ENCODE measurements at regions not wholly inside any gene's neighbourhood (a gene's known extent, or its start where the extent isn't known, plus 50 kb on each side); places are given as distances from the start of the nearest gene placed in this dataset.

- Histone ChIP-seq H3K9me3 (ENCODE audit: control extremely low read depth in 1 of 3, control insufficient read depth in 2 of 3, insufficient read depth in 1 of 3, low read length in 2 of 3) (no peaks in the 10 kb centered on the region), H3K79me2 (ENCODE audit: control insufficient read depth, insufficient read depth, low read length) (no peaks in the 10 kb centered on the region), H3K27ac (ENCODE audit: low read length in 2 of 2) (no peak overlapping the region), H3K4me2 (replicated peaks; ENCODE audit: low read depth, low read length, poor library complexity, severe bottlenecking) (no peak overlapping the region), H3K36me3 (replicated peaks in 1 of 2; ENCODE audit: control extremely low read depth in 1 of 2, control insufficient read depth in 1 of 2, extremely low read depth in 1 of 2, insufficient read depth in 2 of 2, low read length in 1 of 2) (no peaks in the 10 kb centered on the region), H3K4me1 (ENCODE audit: control insufficient read depth in 2 of 2, insufficient read depth in 2 of 2, low read length in 2 of 2) (no peaks in the 10 kb centered on the region), H3K4me3 (ENCODE audit: control extremely low read depth in 1 of 5, extremely low read depth in 1 of 5, insufficient read depth in 1 of 5, low read depth in 2 of 5, low read length in 4 of 5) (no peak overlapping the region), H3K9ac (ENCODE audit: low read length) (no peak overlapping the region), H2AFZ (ENCODE audit: insufficient read depth, low read depth, low read length, poor library complexity, severe bottlenecking) (no peak overlapping the region), H3K27me3 (replicated peaks in 1 of 4; ENCODE audit: control extremely low read depth in 1 of 4, control insufficient read depth in 3 of 4, insufficient read depth in 4 of 4, low read length in 3 of 4) (no peaks in the 10 kb centered on the region), H4K20me1 (ENCODE audit: control insufficient read depth, insufficient read depth, low read length, poor library complexity, severe bottlenecking) (no peaks in the 10 kb centered on the region)
- peaks cover 3% of the 10 kb centered on the region for H3K4me1 Mint-ChIP-seq
- no peak overlapping the region for H3K4me3 Mint-ChIP-seq
- no peak overlapping the region for H3K27ac Mint-ChIP-seq
- H3K9me3 Mint-ChIP-seq (ENCODE audit: insufficient read depth): no peaks in the 10 kb centered on the region
- 100% methylated on average over 1 of the region's 1 CpG for WGBS (ENCODE audit: insufficient coverage)
- DNase-seq (no peak), ATAC-seq (ENCODE audit: low read depth) (no peak)
- peaks cover 14% of the 10 kb centered on the region for H3K27me3 Mint-ChIP-seq
- ChIA-PET CTCF (interaction anchor here (3.4 kb wide), 1 partner anchor 8 kb away, joined by 18 read pairs; no protein-coding TSS in a partner anchor), POLR2A (no interaction called here)
- TF ChIP-seq EZH2 (IDR thresholded peaks at IDR 0.05; ENCODE audit: borderline replicate concordance, insufficient read depth, low read depth, low read length, poor library complexity, severe bottlenecking): no peak
- intact Hi-C loops (cut with micrococcal nuclease): no loop called here
Observed at GRCh38 chr2:12998685-12999084, 281.9 kb downstream of the TRIB2 start.

- 77% methylated on average over 7 of the region's 12 CpGs for WGBS (ENCODE audit: insufficient coverage)
- H3K9me3 Mint-ChIP-seq (ENCODE audit: insufficient read depth): no peaks in the 10 kb centered on the region
- TF ChIP-seq EZH2 (IDR thresholded peaks at IDR 0.05; ENCODE audit: borderline replicate concordance, insufficient read depth, low read depth, low read length, poor library complexity, severe bottlenecking): no peak
- no peak for TF ChIP-seq CTCF (IDR thresholded peaks at IDR 0.05)
- peaks cover 4% of the 10 kb centered on the region for H3K27me3 Mint-ChIP-seq
- H3K27ac Mint-ChIP-seq: no peak overlapping the region
- DNase-seq (no peak), ATAC-seq (ENCODE audit: low read depth) (no peak)
- ChIA-PET POLR2A (no interaction called here), CTCF (interaction anchor here (0.6 to 1.4 kb wide), 4 partner anchors 10 to 1138 kb away, joined by 3 read pairs; no protein-coding TSS in a partner anchor)
- H3K4me3 ChIP-seq (ENCODE audit: control extremely low read depth in 1 of 5, extremely low read depth in 1 of 5, insufficient read depth in 1 of 5, low read depth in 2 of 5, low read length in 4 of 5): no peak overlapping the region
- no peak overlapping the region for H3K27ac ChIP-seq (ENCODE audit: low read length in 2 of 2)
- no peak overlapping the region for H2AFZ ChIP-seq (ENCODE audit: insufficient read depth, low read depth, low read length, poor library complexity, severe bottlenecking)
- H3K4me1 ChIP-seq (ENCODE audit: control insufficient read depth in 2 of 2, insufficient read depth in 2 of 2, low read length in 2 of 2): no peaks in the 10 kb centered on the region
- H3K4me3 Mint-ChIP-seq: no peak overlapping the region
- H3K4me1 Mint-ChIP-seq: peaks cover 3% of the 10 kb centered on the region
- no peaks in the 10 kb centered on the region for H3K9me3 ChIP-seq (ENCODE audit: control extremely low read depth in 1 of 3, control insufficient read depth in 2 of 3, insufficient read depth in 1 of 3, low read length in 2 of 3)
- H3K9ac ChIP-seq (ENCODE audit: low read length): no peak overlapping the region
- no peaks in the 10 kb centered on the region for H3K79me2 ChIP-seq (ENCODE audit: control insufficient read depth, insufficient read depth, low read length)
- H4K20me1 ChIP-seq (ENCODE audit: control insufficient read depth, insufficient read depth, low read length, poor library complexity, severe bottlenecking): no peaks in the 10 kb centered on the region
- no peak overlapping the region for H3K4me2 ChIP-seq (replicated peaks; ENCODE audit: low read depth, low read length, poor library complexity, severe bottlenecking)
- intact Hi-C loops (cut with micrococcal nuclease): loop anchor here (10.0 kb wide), 1 partner anchor 1306 kb away; no protein-coding TSS in a partner anchor
- H3K36me3 ChIP-seq (replicated peaks in 1 of 2; ENCODE audit: control extremely low read depth in 1 of 2, control insufficient read depth in 1 of 2, extremely low read depth in 1 of 2, insufficient read depth in 2 of 2, low read length in 1 of 2): no peaks in the 10 kb centered on the region
- H3K27me3 ChIP-seq (replicated peaks in 1 of 4; ENCODE audit: control extremely low read depth in 1 of 4, control insufficient read depth in 3 of 4, insufficient read depth in 4 of 4, low read length in 3 of 4): no peaks in the 10 kb centered on the region
Observed at GRCh38 chr2:13000664-13001363, 284.1 kb downstream of the TRIB2 start.

Measured in B cell (primary cell).